ENCODE measurements at regions not wholly inside any gene's neighbourhood (a gene's known extent, or its start where the extent isn't known, plus 50 kb on each side); places are given as distances from the start of the nearest gene placed in this dataset.

DNA sequence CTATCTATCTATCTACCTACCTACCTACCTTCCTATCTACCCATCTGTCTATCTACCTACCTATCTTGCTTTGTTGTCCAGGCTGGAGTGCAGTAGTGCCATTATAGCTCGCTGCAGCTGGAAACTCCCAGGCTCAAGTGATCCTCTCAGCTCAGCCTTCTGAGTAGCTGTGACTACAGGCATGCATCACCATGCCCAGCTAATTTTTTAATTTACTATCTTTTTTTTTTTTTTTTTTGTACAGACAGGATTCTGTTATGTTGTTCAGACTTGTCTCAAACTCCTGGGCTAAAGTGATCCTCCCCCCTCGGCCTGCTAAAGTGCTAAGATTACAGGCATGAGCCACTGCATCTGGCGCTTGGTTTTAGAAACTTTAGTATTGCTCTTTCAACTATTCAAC is 762.4 kb downstream of the SLC6A15 start:
- ChIA-PET POLR2A (interaction anchor here (0.6 kb wide), 2 partner anchors 237 to 1793 kb away, joined by 3 to 4 read pairs; no protein-coding TSS in a partner anchor), CTCF (interaction anchor here (0.6 kb wide), 1 partner anchor 120 kb away, joined by 5 read pairs; no protein-coding TSS in a partner anchor)
- H3K9me3 Mint-ChIP-seq (ENCODE audit: unreplicated experiment), result peaks cover 9% of the 10 kb centered on the region
- H3K4me3 Mint-ChIP-seq (ENCODE audit: unreplicated experiment), result no peak overlapping the region
- TF ChIP-seq CTCF (IDR thresholded peaks at IDR 0.05; ENCODE audit: unreplicated experiment), result no peak
- no peaks in the 10 kb centered on the region for H3K36me3 Mint-ChIP-seq (ENCODE audit: insufficient read depth, unreplicated experiment)
- intact Hi-C loops (cut with micrococcal nuclease), result no loop called here
- DNase-seq (ENCODE audit: unreplicated experiment), result no peak
- peaks cover 6% of the 10 kb centered on the region for H3K4me1 Mint-ChIP-seq (ENCODE audit: insufficient read depth, unreplicated experiment)
- no TSS peak for BruUV-seq (replicated peaks)
- H3K27me3 Mint-ChIP-seq (ENCODE audit: insufficient read depth, unreplicated experiment), result no peaks in the 10 kb centered on the region
- no peak overlapping the region for H3K27ac Mint-ChIP-seq (ENCODE audit: low read depth, unreplicated experiment)

- Mint-ChIP-seq H3K4me1 (ENCODE audit: insufficient read depth, unreplicated experiment) (peaks cover 6% of the 10 kb centered on the region), H3K4me3 (ENCODE audit: unreplicated experiment) (no peak overlapping the region), H3K36me3 (ENCODE audit: insufficient read depth, unreplicated experiment) (no peaks in the 10 kb centered on the region), H3K27me3 (ENCODE audit: insufficient read depth, unreplicated experiment) (no peaks in the 10 kb centered on the region), H3K9me3 (ENCODE audit: unreplicated experiment) (peaks cover 9% of the 10 kb centered on the region), H3K27ac (ENCODE audit: low read depth, unreplicated experiment) (no peak overlapping the region)
- POLR2A ChIA-PET, result no interaction called here
- CTCF ChIA-PET, result no interaction called here
- TF ChIP-seq CTCF (IDR thresholded peaks at IDR 0.05; ENCODE audit: unreplicated experiment), result no peak
- BruUV-seq (replicated peaks), result no TSS peak
- no peak for DNase-seq (ENCODE audit: unreplicated experiment)
- intact Hi-C loops (cut with micrococcal nuclease), result no loop called here
Observed at GRCh38 chr12:84148335-84148734, 764.3 kb downstream of the SLC6A15 start.

DNA sequence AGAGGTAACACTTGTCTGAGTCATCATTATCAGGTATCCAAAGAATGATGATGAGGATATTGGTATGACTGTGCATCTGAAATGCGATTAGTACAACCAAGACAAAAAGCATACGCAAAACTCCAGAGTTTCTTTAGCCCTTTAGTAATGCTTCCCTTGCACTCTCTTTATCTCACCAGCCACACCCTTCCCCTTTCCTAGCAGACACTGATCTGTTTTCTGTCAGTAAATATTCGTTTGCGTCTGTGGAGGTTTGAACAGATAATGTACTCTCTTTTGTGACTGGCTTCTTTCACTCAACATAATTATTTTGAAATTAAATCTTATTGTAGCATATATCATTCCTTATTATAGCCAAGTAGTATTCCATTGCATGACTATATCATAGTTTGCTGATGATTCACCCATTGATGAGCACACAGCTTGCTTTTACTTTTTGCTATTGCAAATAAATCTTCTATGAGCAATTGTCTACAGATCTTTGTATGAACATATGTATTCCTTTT is 775.7 kb downstream of the SLC6A15 start:
- Mint-ChIP-seq H3K27me3 (ENCODE audit: insufficient read depth, unreplicated experiment) (no peaks in the 10 kb centered on the region), H3K4me3 (ENCODE audit: unreplicated experiment) (peak overlapping the region; percentile 12), H3K4me1 (ENCODE audit: insufficient read depth, unreplicated experiment) (peaks cover 7% of the 10 kb centered on the region), H3K27ac (ENCODE audit: low read depth, unreplicated experiment) (no peak overlapping the region), H3K36me3 (ENCODE audit: insufficient read depth, unreplicated experiment) (no peaks in the 10 kb centered on the region), H3K9me3 (ENCODE audit: unreplicated experiment) (no peaks in the 10 kb centered on the region)
- no peak for TF ChIP-seq CTCF (IDR thresholded peaks at IDR 0.05; ENCODE audit: unreplicated experiment)
- POLR2A ChIA-PET, result interaction anchor here (0.6 kb wide), 1 partner anchor 46 kb away, joined by 3 read pairs; no protein-coding TSS in a partner anchor
- BruUV-seq (replicated peaks), result no TSS peak
- intact Hi-C loops (cut with micrococcal nuclease), result no loop called here
- peak; percentile 45 for DNase-seq (ENCODE audit: unreplicated experiment)
- CTCF ChIA-PET, result no interaction called here

GRCh38 chr12:84135586-84136279 is 776.9 kb downstream of the SLC6A15 start:
- Mint-ChIP-seq H3K27me3 (ENCODE audit: insufficient read depth, unreplicated experiment) (no peaks in the 10 kb centered on the region), H3K9me3 (ENCODE audit: unreplicated experiment) (no peaks in the 10 kb centered on the region), H3K4me1 (ENCODE audit: insufficient read depth, unreplicated experiment) (peaks cover 12% of the 10 kb centered on the region), H3K27ac (ENCODE audit: low read depth, unreplicated experiment) (no peak overlapping the region), H3K36me3 (ENCODE audit: insufficient read depth, unreplicated experiment) (no peaks in the 10 kb centered on the region), H3K4me3 (ENCODE audit: unreplicated experiment) (no peak overlapping the region)
- BruUV-seq (replicated peaks), result no TSS peak
- POLR2A ChIA-PET, result no interaction called here
- CTCF ChIA-PET, result no interaction called here
- intact Hi-C loops (cut with micrococcal nuclease), result no loop called here
- no peak for DNase-seq (ENCODE audit: unreplicated experiment)
- no peak for TF ChIP-seq CTCF (IDR thresholded peaks at IDR 0.05; ENCODE audit: unreplicated experiment)

Measured in MCF 10A (cell line).